HG03196 (cell line): ENCODE measurements at regions not wholly inside any gene's neighbourhood (a gene's known extent, or its start where the extent isn't known, plus 50 kb on each side); places are given as distances from the start of the nearest gene placed in this dataset.

ENCODE experiments used
- ATAC-seq: cut with Tn5 transposase; IDR thresholded peaks from one replicate; pipeline ENCODE4 v1.9.1; 2021; ENCODE audit not compliant: unreplicated experiment

DNA sequence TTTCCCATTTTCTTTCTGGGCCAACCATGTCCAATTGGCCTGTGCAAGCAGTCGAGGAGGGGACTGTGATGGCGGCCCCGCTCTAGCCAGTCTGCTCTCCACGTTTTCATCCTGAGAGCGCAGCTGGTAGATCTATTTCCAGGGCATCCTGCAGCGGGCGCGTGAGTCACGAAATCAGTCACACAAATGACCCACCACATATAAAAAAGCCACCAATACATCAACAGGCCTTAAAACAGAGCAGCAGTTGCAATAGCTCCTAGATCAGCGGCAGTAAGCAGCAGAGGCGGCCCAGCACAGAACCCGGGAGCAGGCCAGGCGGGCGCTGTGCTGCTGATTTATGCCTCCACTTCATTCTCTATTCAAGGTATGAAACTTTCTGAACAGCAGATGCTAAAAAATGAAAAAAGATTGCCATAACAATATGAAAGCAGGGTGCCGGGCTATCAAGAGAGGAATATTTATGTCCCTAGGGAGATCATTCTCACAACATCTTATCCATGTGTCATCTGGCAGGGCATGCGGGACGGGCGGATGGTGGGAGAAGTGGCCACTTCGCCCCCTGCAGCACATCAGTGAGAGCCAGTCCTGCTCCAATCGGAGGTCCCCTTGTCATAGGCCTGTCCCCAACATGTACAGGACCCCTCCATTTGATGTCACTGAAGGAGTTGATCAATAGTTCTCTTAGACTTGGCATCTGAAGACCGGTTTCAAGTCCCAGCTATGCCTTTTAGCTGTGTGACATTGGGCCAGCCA, 98.0 kb upstream of the GPR26 start:
- no peak for ATAC-seq

DNA sequence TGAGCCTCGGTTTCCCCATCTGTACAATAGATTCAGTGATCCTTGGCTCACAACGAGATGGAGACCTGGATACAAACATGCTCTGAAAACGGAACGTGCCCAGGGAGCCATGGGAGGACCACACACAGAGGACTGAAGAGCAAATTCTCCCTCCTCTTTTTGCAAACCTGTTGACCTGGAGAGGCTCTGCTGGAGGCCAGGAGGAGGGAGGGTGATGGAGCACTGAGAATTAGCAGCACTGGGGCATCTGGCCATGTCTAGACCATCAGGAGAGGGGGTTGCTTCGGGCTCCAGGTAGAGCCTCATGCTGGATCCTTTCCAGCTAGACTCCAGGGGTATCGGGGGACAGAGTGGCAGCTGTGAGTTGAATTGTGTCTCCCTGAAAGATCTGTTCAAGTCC, 97.4 kb upstream of the GPR26 start:
- no peak for ATAC-seq

DNA sequence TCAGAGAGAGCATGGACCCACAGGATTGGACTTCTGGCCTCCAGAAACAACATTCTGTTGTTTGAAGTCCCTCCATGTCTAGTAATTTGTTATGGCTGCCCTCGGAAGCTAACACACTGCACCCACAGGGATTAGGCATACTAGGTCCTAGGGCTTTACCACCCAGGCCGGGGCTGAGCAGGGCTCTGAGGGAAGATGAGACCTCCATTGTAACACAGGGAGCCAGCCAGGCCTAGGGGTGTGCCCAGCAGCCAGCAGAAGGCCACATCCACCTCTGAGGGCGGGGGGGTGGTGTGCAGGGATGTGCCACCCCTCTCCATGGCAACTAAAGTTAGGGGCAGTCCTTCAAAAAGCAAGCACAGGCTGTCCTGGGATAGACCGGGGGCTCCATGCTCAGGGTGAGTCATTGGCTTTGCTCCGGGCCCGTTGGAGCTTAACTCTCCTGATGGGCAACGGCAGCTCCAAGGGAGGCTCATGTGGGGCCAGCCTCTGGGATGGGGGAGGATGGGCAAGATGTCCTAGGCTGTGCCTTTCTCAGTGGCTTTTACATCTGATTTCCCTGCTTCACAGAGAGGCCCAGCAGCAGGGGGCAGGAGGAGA, 96.6 kb upstream of the GPR26 start:
- no peak for ATAC-seq

DNA sequence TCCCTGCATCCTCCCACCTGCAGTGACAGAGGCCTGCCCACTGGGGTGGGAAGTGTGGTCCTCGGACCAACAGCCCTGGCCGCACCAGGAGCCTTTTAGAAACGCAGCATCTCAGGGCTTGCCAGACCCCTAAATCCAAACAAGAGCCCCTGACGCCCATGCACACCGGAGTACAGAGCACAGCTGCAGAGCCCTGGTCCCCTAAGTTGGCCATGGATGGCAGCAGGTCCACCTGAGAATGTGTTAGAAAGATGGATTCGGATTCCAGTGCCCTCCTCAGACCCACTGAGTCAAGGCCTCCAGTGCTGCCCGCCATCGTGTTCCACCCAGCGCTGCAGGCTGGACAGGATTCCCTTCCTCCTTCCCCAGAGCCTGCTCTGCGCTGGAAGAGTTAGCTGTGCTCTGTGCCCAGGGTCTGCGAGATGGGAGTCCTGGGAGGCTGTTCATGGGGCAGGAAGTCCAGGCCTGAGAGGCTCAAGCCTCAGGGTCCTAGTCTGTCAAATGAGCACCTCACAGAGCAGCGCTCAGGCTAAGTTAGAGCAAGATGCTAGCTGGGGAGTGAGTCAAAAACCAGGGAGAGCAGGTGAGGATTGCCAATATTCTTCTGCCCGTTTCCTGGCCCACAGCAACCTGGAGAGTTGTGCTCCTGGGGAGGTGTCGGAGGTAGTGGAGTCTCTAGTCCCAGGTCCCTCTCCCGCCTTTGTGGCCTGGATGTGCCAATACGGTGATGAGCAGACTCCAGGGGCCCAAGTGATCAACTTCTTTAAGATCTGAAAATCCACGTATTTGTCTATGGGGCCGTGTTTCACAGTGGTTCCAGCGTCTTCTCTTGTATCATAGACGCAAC, 95.9 kb upstream of the GPR26 start:
- ATAC-seq: no peak

DNA sequence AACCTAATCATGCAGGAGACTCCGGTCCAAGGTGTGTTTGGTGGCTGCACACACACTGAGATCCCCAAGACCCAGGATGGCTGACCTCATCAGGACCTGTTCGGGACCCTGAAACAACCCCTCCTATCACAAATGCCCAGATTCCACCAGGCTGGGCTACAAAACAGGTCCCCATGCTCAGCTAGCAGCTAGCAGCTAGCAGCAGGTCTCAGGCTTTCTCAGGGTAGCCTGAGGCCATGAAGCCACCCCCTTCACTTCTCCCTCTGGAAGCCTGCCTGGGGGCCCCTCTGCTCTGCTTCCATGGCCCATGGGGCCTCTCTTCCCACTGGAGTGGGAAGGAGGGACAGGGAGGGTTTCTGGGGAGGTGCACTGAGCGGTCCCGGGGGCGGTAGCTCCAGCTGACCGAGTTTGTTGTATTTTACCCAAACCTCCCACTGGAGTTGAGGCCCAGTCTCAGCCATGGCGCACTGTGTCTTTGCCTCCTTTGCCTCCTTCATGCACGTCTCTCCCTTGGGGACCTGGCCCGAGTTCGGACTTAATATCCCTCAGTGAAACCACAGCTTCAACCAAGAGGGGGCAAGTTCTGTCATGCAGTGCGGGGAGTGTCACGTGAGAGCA, 95.1 kb upstream of the GPR26 start:
- ATAC-seq: no peak

DNA sequence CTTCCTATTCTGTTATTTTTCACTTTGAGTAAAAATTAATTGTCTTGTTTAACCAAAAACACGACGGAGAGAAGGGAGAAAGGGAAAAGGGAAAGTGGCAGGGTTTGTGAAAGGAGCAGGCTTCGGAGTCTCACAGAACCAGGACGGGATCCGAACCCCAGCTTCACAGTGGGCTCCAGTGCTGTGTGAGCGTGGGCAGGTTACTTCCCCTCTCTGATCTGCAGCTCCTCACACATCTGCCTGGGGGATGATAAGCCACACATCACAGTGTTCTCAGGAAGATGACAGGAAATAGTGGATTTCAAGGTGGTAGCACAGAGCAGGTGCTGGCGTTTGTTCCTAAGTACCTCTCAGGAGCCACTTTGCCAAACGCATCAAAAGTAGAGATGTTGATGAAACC, 94.2 kb upstream of the GPR26 start:
- no peak for ATAC-seq

DNA sequence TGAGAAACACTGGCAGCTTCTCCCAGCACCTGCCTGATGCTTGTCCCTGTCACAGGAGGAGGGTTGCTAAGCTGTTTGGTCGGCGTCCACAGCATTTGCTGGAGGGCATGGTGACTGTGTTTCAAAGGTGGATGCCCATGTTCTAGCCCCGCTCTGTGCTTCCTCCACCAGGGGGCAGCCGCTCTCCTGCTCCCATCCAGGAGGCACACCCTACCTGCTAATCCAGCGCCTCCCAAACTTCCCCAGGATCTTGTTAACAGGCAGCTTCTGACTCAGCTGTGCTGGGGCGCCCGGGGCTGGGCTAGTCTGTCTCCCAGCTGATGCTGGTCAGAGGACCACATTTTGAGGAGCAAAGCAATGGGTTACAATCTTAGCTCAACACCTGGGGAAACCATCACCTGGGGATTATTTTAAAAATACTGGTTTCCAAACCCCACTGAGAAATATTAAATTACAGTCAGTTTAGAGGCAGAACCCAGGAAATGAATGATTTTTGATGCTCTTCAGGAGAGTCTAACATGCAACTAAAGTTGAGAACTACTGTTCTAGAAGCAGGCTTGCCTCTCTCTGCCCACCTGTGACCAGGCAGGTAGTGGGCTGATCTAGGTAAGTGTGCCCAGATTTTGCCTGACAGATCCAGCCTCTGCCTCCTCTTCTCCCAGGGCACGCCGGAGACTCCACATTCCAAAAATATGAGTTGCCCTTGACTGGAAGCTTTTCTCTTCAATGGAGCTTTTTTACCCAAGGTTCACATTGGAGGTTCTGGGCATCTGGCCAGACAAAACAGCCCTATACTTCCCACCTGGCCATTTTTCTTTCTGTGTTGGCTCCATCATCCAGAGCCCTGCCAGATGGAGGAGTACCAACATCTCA, 92.7 kb upstream of the GPR26 start:
- no peak for ATAC-seq

DNA sequence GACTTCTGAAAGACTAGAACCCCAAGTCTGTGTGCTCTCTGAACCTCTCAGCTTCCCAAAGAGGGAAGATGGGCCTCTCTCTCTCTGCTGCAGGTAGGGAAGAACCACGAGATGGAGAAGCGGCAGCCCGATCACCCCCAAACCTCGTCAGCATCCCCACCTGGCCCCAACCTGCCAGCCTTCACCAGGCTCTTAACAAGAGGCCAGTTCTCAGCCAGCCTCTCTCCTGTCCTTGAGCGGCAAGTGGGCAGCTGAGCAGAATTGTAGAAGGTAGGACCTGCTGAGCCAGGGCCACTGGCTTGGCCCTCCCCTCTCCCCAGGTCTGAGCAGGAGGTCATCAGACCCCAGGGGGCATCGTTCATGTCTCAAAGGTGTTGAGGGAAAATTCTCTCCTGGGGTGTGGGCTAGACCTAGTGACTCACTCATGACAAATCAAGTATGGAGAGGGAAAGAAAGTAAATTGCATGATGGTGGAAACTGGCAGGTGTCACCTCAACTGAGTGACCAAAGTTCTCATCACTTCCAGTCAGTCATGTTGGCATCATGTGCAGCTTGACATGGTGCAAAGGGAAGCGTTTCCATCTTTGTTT, 92.0 kb upstream of the GPR26 start:
- no peak for ATAC-seq

DNA sequence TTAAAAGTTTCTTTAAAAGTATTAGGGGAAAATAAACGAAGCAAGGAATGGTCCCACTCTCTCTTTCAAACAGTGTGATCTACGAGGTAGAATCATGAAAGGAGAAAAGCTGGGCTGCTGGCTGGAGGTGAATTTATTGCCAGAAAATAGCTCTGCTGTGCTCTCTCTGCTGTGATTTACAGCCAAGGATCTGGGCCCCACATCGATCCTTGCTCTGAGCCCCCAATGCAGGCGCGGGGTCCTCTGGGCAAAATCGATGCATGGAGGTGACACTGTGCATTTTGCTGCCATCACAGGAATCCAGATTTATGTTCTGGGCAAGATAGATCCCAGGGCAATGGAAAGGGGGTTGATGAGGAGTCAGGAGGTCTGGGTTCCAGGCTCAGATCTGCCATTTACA, 91.0 kb upstream of the GPR26 start:
- no peak for ATAC-seq

DNA sequence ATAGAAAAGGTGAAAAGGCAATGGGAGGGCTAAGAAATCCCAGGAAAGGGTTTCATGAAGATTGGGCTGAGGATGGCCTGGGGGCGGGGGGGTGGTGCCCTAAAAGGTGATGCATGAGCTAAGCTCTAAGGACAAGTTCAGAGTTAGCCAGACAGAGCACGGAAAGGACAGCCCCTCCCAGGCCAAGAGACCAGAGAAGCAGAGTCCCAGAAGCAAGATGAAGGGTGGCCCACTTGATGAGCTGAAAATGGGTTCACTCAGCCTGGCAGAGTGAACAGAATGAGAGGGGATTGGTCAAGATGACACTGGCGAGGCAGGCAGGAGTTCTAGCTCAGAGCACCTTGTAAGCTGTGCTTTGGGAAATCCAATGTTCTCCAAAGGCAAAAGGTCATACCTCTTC, 89.4 kb upstream of the GPR26 start:
- ATAC-seq: no peak

DNA sequence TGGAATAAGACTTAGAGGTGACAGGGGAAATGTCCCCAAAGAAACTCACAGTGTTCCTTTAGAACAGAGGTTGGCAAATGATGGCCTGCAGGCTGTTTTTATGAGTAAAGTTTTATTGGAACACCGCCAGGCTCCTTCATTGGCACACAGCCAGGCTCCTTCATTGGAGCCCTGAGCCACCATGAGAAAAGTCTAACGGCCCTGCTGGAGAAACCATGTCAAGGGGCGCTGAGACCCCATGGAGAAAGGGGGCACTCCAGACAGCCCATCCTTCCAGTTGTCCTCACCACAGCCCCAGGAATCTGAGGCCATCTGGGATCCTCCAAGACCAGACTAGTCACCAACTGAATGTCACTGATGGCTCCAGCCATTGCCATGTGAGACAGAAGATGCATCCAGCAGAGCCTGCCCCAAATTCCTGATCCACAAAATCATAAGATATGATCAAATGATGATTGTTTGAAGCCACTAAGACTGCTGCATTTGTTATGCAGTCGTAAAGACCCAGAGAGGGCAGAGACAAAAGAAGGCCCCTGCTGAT, 88.2 kb upstream of the GPR26 start:
- ATAC-seq: no peak

DNA sequence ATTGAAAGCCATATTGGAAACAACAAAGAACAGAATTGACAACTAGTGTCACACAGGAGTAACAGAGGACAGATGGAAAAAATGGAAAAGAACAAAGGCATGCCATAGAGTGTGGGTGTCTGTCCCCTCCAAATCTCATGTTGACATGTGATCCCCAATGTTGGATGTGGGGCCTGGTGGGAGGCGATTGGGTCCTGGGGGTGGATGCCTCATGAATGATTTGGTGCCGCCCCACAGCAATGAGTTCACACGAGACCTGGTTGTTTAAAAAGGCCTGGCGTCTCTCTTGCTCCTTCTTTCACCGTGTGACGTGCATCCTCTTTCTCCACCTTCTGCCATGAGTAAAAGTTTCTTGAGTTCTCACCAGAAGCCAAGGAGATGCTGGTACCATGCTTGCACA, 87.4 kb upstream of the GPR26 start:
- no peak for ATAC-seq

DNA sequence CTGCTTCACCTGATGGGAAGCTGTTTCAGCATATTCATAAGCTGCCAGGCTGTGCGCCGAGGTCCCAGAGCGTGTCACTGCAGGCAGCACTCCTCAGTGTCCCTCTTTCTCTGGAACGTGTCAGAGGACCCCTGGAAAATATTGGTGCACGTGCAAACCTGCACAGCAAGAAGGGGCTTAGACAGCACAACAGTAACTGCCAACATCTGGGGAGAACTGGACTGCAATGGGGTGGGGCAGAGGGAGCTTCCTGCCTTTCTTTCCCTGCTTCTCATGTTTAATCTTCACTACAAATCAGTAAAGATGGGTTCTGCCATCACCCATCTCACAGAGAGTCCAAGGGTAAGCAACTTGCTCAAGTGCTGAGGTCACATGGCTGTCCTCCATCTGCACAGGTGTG, 86.5 kb upstream of the GPR26 start:
- no peak for ATAC-seq

DNA sequence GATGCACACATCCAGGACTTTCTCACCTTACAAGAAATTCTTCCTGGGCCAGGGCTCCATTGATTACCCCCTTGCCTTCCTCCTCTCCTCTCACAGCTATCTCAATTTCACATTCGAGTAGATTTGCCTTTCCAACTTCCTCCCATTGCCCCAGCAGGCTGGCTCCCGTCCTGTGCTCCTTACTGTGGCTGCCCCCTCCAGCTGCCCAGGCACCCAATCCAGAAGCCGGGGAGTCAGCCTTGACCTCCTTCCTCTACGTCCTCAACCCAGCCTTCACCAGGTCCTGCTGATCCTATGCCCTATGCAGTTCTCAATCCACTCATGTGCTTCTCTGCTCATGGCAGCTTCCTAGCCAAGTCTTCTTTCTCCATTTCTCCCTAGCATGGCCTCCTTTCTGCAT, 85.7 kb upstream of the GPR26 start:
- ATAC-seq: no peak

DNA sequence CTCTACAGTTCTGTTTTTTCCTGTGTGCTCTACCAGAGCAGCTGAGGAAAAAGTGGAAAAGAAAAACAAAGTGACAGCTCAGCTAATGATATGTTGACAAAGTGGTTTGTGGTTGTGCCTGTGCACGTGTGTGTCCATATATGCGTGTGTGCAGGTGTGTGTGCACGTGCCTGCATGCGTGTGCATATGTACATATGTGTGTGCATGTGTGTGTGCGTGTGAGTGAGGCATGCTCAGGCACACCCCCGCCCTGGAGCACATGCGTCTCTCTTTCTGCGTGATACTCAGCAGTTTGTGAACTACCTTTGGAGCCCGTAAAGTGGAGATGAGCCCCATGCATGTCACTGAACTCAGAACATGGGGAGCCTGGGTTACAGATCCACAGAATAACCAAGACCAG, 84.5 kb upstream of the GPR26 start:
- ATAC-seq: no peak

DNA sequence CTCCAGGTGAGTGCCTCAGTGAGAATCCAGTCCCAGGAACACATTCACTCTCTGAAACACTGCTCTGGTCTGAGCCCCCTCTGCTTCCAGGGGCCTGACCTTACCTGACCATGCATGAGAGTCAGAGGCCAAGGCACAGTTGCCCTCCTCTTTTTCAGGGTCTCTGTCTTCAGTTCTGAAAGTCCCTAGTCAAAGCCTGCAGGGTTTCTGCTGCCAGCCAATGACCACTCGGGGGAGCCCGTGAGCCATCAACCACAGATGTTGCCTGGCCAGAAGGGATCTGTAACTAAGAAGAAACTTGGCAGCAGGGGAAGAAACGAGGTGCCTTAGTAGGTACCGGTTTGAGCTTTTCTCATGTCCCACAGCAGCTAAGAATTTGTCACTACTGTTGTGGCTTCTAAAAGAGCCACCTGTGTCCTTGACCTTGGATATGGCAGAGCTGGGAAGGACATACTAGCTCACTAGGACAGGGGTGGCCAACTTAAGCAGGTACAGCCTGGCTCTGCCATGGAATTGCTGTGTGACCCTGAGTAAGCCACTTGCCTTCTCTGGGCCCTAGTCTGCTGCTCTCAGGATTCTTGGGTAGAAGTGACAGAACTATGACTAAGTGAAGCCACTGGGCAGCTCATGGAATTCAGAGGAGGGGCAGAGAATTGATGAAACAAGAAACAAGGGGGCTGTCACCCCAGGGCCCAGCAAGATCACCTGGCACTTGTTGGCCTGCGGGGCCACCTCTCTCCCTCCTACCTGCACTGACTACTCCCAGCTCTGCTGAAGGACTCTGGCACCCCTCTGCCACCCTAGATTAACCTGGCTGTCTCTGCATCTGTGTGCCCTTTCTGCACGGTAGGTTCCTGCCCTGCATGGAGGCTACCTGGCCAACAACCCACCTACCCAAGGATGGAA, 83.8 kb upstream of the GPR26 start:
- ATAC-seq: no peak

DNA sequence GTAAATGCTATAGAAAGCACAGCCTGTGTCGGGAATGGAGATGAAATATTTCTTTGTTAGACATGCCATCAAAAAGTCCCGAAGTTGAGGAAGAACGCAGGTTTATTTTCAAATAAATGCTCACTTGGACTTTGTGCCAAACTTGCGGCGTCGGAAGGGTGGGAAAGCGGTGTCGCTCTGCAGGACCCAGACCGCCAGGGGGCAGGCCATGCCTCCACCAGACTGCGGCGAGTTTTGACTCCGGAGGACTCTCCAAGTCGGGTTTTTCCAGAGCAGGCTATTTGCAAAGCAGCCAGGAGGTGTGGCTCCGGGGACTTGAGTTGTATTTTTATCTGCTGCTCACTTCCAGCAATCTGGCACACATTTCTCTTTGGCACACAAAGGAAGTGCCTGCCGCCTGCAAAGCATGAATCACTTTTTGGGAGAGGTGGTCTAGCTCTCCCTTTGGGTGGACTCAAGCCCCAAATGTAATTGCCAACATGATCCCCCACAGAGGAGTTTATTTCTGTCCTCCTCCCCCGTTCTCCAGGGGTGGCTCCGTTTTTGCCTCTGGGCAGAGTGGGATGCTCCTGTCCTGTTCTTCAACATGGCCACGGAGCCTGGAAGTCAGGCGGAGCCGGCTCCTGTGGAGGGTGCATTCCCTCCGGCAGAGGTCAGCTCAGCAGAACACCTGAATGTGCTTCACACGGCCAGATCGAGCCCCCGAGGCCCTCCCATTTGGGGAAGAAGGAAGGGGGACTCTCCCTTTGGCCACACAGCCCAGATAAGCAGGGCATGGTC, 82.3 kb upstream of the GPR26 start:
- ATAC-seq: no peak

DNA sequence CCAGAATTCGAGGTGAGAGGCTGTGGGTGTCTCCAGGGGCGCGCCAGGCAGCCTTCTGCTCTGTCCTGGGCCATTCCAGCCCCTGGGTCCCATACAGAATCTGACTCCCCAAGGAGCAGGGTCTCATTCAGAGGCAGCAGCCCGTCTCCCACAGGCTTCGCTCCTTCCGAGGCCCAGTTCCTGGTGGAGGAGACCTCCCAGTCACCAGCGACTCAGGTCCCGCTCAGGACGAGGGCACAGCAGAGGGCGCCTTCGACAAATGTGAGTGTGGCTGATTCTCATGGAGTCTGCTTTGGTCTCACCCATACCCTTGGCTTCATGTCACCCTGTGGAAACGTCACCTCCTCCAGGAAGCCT, 81.8 kb upstream of the GPR26 start:
- no peak for ATAC-seq
